NCI-H1048 (cell line): ENCODE measurements at regions not wholly inside any gene's neighbourhood (a gene's known extent, or its start where the extent isn't known, plus 50 kb on each side); places are given as distances from the start of the nearest gene placed in this dataset.

ENCODE experiments used
- DNase-seq: peaks from one replicate; lab custom pipeline; 2025; lab: John Stamatoyannopoulos, UW

DNA sequence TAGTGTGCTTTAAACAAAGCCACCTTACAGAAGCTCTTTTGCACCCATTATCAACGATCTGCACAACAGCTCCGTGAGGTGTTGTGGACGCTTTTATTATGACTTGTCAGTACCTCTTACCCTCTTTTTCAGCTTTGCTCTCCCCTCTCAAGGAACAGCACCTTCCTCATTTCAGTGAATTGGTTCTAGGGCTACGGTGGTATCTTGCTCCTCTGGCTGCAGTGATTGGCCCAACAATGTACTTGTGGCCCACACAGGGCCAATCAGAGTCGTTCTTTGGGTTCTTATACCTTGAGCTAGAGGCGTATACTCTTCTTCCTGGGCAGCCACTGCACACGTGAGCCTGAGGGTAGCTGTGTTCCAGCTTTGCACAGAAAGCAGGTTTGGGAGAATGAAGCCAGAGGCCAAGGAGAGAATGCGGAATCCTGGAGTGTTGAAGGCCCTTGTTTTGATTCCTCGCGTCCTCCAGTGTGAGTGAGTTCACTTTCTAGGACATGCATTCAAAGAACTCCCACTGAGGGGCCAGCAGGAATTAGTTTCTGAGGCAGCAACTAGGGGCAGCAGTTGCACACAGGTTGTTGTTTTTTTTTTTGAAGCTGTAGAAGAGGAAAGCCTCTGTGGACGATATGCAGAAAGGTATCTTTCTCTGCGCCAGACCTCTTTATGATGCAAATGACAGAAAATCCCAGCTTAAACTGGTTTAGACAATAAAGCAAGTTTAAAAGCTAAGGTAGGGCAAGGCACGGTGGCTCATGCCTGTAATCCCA lies 49.8 kb upstream of the PDZD8 start:
- DNase-seq: no peak
